GM21723 (cell line): ENCODE measurements at regions not wholly inside any gene's neighbourhood (a gene's known extent, or its start where the extent isn't known, plus 50 kb on each side); places are given as distances from the start of the nearest gene placed in this dataset.

Experiments used
- ATAC-seq: cut with Tn5 transposase; IDR thresholded peaks from one replicate; pipeline ENCODE4 v1.9.1; 2021; ENCODE audit warnings: mild to moderate bottlenecking, moderate library complexity; ENCODE audit not compliant: unreplicated experiment

DNA sequence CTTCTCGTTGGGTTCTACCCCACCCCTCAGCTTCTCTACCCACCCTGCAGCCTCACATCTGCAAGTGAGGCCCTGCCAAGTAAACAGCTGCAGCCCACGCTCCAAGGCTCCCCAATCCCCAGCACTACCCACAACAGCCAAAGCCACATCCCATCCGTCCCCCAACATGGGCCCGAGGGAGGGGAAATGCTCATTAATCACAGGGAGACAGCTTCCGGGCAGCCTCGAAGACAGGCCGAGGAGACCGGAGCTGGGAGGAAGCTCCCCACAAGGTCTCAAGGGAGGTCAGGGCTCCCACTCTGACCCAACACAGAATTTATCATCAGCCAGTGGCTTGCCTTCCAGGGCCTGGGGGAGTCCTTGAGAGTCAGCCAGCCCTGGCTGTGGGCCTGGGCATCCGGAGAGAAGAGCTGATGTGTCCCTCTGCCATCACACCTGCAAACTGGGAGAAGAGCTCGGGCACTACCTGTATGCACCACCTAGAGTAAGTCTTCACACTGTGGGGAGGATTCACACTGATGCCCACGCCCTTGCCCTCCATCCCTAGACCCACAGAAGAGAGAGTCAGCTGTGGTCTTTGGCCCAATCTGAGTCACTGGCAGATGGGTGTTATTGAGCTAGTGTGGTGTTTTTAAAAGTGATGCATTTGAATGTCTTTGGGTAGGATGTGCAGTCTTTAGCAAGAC is 115.5 kb upstream of the ZMIZ1 start:
- ATAC-seq = no peak

DNA sequence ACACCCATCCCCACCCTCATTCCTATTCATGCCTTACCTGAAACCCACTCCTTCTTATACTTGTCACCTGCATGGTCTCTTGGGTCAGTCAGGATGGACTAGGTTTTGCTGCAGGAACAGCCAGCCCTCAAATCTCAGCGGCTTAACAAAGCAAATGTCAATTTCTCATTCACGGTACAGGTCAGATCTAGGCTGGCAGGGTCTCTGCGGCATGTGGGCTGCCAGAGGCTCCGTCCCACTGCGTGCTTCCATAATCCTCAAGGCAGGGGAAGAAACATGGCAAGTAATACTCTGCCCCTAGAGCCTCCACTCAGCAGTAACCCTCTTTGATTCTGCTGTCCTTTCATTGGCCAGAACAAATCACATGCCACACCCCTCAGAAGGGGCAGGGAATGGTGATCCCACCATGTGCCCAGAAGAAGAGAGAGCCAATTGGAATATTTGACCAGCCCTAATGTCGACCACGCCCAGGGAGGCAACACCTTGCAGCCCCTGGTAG is 114.9 kb upstream of the ZMIZ1 start:
- ATAC-seq = no peak

DNA sequence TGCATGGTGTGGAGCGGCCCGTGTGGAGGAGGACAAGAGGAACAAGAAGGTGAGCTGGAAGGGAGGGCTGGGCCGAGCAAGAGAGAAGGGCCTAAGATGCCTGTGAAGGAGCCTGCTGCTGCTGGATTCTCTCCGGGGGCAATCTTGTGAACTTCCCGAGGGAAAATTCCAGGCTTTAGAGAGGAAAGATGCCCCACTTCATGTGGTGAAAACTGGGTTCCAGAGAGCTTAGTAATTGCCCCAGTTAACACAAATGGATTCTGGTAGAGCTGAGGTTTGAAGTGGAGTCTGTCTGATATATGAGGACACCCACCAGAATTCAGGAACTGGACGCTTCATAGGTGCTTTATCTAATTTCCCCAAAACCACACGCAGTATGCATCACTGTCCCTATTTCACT is 114.1 kb upstream of the ZMIZ1 start:
- no peak for ATAC-seq

DNA sequence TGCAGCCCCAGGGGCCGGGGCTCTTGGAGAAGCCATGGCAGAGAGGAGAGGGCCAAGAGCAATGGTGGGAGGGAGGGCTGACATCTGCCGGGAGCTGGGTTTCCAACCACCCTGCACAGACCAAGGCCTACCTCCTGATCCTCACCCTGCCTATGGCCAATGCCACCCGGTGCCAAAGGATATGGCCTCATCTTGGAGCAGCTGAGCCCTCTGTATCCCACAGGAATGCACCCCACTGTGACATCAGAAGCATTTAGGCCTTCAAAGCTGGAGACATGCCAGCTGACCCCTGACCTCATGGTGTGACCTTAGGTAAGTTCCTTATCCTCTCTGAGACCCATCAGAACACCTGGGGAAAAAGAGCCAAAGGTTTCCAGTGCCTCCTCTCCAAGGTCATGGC is 113.6 kb upstream of the ZMIZ1 start:
- no peak for ATAC-seq

DNA sequence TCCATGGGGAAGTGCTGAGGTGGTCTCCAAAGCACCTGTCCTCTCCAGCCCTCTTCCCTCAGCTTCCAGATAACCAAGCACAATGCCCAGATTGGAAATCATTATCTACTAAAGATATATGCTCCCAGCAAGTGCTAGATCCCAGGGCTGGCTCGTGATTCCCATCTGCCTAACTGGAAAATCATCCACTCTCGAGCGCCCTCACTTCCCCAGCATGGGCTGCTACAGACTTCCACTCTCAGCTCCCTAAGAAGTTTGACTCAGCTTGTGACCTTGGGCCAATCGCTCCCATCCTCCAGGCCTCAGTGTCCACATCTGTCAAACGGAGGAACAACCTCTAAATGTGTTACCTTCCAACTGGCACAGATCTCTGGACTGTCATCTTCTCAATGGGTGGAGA is 112.4 kb upstream of the ZMIZ1 start:
- ATAC-seq = no peak

DNA sequence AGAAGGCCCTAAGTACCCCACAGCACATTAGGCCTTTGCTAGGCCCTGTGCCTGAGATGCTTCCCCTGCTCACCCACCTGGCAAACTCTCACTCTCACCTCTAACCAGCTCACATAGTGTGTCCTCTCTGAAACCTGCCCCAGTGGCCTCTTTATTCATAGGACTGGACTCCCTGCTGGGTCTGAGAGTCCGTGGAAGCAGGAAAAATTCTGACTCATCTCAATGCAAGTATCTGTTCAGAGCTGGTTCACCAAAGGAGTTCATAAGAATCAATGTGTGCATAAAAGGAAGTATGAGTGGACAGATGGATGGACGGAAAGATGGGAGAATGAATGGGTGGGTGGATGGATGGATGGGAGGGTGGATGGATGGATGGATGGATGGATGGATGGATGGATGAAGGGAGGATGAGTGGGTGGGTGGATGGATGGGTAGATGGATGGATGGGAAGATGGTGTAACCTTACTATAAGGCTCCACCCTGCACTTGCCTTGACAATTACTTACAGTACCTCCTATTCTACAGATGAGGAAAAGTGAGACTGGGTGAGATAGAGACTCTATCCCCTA is 111.2 kb upstream of the ZMIZ1 start:
- ATAC-seq = no peak

DNA sequence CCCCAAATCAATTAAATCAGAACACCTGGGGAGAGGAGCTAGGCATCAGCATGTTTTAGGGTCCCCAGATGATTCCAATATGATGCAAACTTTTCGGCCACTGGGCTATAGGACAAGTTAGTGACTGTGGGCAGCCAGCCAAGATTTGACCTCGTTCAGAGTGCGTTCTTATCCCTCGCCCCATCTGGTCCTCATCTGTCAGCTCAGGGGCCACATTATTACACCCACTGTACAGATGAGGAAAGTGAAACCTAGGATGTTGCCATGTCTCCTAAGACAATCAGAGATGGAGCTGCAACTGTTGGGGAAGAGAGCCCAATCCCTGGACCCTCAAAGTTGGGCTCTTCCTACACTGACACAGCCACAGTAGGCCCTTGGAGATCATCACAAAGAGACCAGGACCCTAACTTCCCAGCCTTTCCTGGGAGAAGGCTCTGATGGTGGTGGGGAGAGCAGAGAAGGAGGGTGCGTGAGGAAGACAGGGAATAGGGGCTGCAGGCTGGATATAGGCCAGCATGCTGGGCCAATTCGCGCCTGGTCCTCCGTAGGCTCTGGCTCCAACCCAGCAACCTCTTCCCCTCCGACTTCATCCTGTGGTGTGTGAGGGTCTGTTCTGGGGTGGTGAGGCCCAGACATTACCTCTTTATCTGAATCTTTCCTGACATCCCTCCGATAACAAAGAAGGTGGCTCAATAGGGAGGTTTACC is 109.4 kb upstream of the ZMIZ1 start:
- no peak for ATAC-seq

DNA sequence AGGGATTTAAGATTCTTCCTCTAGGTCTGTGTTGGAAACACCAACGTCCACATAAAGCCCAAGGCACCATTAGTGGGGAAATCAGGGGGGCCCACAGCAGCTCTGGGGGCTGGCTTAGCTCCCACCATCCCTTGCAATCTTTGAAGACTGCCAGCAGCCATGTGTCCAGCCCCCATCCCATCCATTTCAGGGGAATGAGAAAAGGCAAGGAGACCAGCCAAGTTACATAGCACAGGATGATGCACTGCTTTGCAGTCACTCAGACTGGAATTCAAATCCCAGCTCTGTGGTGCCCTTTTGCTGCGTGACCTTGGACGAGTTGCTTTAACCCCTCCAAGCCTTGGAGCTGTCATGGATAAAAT is 108.9 kb upstream of the ZMIZ1 start:
- ATAC-seq = no peak

DNA sequence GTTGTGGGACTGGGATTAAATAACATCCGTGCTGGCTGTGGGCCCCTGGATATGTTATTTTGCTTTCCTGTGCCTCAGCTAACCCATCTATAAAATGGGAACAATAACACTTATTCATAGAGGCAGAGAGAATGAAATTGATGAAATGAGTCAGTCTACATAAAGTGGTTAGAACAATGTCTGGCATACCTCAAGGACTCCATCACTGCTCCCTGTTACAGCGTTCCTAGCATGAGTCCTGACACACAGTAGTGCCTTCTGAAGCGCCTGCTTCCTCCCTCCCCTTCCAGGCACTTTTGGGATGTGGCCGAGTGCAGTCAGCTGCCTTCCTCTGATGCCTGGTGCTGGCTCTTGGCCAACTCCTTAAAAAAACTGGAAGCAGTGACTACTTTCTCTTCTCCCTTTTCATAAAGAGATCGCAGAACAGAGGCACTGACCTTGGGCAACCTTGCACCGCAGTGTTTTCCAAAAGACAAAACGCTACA is 108.4 kb upstream of the ZMIZ1 start:
- no peak for ATAC-seq

DNA sequence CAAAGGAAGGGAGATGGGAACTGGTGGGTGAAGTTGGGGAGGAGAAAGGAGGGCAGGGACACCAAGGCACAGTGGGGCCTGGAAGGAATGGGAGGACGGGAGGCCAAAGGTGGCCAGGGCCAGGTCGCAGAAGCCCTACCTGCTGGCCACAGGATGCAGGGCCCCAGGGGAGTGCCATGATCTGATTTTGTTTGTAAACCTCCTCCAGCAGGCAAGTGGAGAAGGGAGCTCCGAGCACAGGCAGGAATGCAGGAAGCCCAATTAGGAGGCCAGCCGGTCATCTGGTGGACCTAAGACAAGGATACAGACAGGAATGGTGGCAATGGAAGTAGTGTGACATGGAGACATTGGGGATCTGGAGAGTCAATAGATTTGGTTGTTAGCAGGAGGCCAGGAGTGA is 107.0 kb upstream of the ZMIZ1 start:
- ATAC-seq = no peak

DNA sequence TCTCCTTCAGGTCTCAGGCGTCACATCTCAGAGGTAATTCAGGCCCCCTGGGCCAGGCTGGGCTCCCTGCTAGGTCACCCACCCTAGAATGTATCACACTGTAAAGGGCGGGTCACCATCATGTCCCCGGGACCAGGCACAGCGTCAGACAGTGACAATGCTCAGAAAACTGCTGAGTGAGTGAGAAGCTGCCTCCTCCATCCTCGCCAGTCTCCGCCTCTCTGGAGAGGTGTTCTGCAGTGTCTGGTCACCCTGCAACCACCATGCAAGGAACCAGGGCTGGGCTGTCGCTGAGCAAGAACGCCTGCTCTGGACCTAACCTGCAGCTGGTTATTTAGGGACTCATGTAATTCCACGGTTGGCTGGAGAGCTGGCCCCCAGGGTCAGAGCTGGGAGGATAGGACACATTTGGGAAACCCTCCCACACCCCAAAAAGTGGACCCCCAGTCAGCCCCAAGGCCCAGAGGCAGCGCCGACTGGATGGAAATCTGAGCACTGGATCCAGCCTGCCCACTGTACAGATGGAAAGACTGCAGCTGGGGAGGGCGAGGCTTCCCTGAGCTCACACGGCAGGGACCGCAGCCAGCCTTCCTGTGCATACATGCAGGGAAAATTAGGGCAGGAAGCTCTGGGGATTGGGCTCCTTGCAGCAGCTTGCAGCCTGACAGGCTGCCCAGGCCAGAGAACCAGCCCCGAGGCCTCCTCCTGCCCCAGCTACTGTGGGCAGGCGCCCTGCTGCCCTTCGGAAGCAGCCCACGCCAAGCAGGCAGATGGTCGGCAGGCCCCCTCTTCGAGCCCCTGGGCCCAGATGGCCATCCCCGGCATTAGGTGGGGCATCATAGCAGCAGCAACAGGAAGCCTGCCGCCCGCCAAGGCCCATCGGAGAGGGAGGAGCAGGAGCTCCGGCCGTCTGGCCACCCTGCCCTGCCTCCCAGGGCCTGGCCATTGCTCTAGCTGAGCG is 105.4 kb upstream of the ZMIZ1 start:
- ATAC-seq = no peak

DNA sequence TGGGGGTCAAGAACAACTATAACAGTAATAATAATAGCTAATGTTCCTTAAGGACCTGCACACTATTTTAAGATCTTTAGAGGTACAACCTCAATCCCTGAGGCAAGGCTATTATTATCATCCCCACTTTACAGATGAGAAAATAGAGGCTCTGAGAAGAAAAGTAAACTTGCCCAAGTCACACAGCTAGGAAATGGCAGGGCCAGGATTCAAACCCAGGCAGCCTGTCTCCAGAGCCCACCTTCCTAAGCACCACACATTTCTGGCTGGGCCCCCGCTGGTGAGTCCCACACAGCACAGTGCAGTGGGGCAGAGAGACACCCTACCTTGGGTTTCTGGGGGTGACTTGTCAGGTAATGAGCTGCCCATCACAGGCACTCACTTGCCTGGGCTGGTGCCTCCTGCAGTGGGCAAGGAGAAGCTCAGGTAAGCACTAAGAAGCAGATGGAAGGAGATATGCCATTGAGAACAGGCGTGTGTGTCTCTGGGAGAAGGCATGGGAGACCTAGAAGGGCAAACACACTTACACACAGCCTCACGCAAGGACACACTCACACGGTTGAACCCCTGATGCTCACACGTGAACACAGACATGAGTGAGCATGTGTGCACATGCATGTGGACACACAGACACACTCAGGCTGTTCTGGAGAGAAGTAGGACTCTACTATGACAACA is 104.4 kb upstream of the ZMIZ1 start:
- no peak for ATAC-seq

DNA sequence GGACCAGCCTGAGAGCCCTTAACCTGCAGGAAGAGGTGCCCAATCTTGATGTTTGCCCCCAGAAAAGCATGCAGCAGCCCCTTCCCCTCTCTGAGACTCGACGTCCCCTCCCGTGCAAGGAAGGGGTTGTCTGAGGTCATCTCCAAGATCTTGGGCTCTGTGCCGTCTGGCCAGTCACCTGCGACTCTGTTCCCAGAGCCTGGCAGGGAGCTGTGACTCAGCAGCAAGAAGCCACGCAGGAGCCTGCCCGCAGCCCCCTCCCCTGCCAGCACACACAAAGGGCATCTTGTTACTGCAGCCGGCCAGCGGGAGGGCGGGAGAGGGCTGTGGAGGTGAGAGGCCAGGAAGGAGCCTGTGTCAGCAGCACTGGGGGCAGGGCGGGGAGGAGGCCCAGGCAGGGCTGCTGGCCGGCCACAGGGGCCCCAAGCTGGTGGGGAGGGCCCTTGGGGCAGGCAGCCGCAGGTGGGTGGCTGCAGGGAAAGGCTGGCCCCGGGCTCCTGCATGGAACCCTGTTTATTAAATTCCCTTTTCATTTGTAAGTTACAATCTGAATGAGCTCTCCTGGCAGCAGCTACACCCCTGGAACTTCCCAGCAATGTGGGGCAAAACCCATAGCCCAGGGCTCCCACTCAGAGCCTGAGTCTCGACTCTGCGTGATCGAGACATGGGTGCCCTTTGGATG is 103.7 kb upstream of the ZMIZ1 start:
- no peak for ATAC-seq

DNA sequence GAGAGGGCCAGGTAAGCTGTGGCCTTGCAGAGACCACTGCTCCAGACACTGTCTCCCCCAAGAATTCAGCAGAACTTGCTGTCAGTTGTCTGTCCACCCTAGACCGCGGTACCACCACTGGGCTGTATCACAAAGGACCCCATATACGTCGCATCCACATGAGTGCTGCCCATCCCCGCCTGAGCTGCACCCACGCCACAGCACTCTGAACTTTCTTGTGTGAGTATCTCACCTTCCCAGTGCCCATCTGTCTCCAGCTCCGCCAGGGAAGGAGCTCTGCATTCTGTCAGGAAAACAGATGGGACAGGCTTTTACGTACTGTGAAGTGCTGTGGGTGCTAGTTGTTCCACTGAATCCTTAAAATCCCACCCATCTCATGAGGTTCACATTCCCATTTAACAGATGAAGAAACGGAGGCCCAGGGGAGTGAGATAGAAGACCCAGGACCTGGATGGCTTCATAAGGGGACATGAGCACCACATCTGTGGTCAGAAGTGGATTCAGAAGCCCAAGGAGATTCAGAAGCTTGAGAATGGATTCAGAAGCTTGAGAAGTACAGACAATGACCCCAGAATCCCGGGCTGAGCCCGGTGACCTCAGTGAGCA is 102.5 kb upstream of the ZMIZ1 start:
- ATAC-seq = no peak

DNA sequence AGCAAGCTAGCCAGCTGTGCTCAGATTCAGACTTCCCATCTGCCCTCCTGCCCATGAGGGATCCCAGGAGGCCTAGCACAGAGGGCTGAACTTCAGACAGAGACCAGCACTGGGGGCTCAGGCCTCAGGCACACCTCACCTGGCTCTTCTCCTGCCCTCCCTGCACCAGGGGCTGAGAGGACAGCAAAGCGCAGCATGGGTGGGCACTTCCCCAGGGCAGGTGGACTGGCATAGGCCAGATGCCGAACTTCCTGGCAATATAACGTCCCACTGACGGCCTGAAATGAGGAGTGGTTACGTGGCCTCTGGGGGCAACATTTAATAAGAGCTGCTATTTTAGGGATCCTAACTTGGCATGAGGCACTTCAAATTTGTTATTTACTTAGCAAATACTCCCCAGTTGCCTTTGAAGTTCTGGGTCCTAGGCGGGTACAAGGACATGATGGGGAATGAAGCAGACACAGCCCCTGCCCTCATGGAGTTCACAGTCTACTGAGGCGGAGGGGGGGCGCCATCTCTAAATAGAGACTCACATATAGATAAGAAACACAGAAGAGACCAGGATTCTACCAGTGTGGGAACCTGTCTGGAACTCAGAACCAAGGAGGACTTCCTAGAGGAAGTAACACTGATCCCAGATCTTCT is 101.8 kb upstream of the ZMIZ1 start:
- no peak for ATAC-seq

DNA sequence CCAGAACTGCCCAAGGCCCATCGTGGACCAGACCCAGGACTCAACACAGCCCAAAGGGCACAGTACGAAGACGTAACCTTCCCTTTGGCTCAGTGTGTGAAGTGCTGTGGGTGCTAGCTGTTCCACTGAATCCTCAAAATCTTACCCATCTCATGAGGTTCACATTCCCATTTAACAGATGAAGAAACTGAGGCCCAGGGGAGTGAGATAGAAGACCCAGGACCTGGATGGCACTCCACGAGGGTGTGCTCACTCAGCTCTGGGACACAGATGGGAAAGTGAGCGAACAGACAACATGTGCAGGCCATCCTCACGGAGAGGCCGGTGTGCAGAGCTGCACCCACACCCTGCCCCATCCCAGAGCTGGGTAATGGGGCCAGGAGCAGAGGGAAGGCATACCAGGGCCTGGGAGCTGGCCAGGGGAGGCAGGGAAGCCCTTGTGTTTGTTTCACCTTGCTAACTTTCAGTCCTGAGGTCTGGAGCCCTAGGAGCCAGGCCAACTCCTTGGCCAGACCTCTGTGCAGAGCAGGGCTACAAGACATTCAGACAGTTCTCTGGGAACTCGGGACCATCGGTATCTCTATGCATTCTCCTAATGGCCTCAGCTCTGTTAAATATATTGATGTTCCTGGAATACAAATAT is 100.3 kb upstream of the ZMIZ1 start:
- no peak for ATAC-seq

DNA sequence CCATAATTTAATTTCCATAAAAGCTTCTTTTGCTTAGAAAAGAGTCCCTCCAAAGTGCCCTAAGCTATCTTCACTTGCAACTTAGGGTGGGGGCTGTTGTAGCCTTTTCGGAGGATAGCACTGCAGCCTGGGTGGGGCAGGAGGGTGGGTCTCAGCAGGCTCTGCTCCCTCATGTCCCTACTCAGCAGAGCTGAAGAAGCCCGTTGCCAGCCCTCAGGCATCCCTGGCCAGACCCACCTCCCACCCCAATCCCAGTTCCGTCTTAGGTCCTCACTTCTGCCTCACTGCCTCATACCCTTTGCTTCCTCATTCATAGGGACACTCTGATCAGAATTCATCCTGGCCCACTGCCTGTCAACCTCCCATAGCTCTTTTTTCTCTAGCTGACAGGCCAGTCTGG is 99.8 kb upstream of the ZMIZ1 start:
- no peak for ATAC-seq

DNA sequence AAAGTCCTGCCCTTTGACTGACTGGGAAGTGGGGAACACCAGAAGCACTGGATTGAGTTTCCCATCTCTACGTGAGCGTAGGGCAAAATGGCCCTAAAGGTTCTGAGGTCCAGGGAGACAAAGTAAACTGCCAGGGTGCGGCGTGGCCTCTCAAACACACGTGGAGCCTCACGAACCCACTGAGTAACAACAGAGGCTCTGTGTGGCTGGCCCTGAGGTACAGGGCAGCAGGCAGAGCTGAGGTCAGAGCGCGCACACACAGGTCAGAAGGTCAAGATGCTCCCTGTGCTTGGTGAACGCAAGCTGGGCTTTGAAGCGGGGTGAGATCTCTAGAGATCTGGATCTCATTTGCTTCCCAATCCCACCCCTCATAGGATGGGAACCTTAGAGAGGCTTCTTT is 99.0 kb upstream of the ZMIZ1 start:
- ATAC-seq = no peak

DNA sequence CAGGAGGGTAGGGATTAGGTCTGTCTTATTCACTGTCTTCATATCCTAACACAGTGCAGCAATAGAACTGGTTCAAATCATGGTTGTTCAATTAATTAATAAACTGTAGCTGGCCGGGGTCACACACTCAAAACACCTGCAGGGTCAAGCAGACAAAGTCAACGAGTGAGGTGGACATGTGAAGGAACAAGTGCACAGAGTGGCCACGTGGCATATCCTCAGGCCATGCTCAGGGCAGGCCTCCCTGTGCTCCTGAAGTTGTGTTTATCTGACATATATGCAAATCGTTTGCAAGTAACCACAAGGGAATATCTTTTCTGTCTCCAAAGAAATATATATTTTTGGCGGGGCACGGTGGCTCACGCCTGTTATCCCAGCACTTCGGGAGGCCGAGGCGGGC is 98.5 kb upstream of the ZMIZ1 start:
- no peak for ATAC-seq
